ENCODE measurements at regions not wholly inside any gene's neighbourhood (a gene's known extent, or its start where the extent isn't known, plus 50 kb on each side); places are given as distances from the start of the nearest gene placed in this dataset.
"Not testable (repeated sequence)": the region's sequence is repeated elsewhere in the genome, so short reads cannot be mapped to it uniquely, and the experiment has no call there.

DNA sequence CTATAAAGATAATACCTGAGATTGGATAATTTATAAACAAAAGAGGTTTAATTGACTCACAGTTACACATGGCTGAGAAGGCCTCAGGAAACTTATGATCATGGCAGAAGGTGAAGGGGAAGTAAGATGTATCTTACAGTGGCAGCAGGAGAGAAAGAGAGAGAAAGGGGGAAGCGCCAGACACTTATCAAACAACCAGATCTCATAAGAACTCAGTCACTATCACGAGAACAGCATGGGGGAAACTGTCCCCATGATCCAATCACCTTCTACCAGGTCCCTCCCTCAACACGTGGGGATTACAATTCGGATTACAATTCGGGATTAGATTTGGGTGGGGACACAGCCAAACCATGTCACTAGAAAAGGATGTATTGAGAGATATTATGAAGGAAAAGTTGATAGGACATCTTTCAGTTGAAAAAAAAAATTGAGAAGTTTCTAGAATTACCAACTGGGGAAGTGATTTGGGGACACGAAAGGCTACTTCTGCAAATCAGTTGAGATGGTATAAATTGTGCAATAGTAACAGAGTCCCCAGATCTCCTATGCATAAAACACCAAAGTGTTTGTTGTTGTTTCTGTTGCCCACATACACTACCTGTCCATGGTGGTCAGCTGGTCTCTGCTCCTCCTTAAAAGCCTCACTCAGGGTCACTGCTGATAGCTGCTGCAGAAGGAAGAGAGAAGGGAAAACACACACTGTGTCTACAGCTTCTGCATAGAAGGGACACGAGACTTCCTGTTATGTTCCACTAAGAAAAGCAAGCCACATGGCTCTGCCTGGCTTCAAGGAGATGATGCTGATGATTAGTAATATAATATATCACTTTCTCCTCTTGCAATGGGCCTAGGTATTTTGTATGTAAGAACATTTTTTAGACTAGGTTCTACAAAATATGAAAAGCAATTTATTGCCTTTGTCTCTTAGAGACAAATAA is 465.5 kb downstream of the PDZRN4 start:
- DNase-seq (ENCODE audit: insufficient read length, low spot score): no peak
- no peak for FAIRE-seq
- TF ChIP-seq POLR2A (IDR thresholded peaks at IDR 0.05; ENCODE audit: low read depth, low read length): no peak

DNA sequence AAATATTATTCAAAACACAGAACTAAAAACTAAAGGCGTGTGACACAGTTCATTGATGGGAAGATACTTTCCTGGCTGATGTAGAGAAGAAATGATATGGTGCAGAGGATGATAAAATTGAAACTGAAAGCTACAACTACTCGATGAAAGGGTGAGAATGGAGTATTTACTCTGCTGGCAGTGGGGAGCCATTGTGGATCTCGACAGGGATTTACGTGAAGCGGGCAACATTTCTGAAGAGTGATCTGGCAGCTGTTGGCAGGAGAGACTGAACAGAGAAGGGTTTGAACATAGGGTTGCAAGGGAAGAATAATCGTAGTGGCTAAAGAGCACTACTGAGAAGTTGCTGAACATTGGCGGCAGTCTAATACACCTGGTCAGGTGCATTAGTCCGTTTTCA is 464.9 kb downstream of the PDZRN4 start:
- no peak for TF ChIP-seq POLR2A (IDR thresholded peaks at IDR 0.05; ENCODE audit: low read depth, low read length)
- FAIRE-seq (no peak), DNase-seq (ENCODE audit: insufficient read length, low spot score) (no peak)

GRCh38 chr12:41645624-41646023 is 457.5 kb downstream of the PDZRN4 start:
- no peak for FAIRE-seq
- no peak for TF ChIP-seq POLR2A (IDR thresholded peaks at IDR 0.05; ENCODE audit: low read depth, low read length)
- no peak for DNase-seq (ENCODE audit: insufficient read length, low spot score)

DNA sequence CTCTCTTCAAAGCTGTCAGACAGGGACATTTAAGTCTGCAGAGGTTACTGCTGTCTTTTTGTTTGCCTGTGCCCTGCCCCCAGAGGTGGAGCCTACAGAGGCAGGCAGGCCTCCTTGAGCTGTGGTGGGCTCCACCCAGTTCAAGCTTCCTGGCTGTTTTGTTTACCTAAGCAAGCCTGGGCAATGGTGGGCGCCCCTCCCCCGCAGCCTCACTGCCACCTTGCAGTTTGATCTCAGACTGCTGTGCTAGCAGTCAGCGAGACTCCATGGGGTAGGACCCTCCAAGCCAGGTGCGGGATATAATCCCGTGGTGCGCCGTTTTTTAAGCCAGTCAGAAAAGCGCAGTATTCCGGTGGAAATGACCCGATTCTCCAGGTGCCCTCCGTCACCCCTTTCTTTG is 454.7 kb downstream of the PDZRN4 start:
- DNase-seq (ENCODE audit: insufficient read length, low spot score): not testable (repeated sequence)

GRCh38 chr12:41636653-41637052 is 448.5 kb downstream of the PDZRN4 start:
- no peak for DNase-seq (ENCODE audit: insufficient read length, low spot score)
- no peak for FAIRE-seq
- no peak for TF ChIP-seq POLR2A (IDR thresholded peaks at IDR 0.05; ENCODE audit: low read depth, low read length)

More for the DNA sequence above, 454.7 kb downstream of the PDZRN4 start:
- FAIRE-seq: not testable (repeated sequence)

- no peak for DNase-seq (ENCODE audit: insufficient read length, low spot score)
- no peak for TF ChIP-seq POLR2A (IDR thresholded peaks at IDR 0.05; ENCODE audit: low read depth, low read length)
- no peak for FAIRE-seq
Observed at GRCh38 chr12:41635626-41636364, 447.7 kb downstream of the PDZRN4 start.

DNA sequence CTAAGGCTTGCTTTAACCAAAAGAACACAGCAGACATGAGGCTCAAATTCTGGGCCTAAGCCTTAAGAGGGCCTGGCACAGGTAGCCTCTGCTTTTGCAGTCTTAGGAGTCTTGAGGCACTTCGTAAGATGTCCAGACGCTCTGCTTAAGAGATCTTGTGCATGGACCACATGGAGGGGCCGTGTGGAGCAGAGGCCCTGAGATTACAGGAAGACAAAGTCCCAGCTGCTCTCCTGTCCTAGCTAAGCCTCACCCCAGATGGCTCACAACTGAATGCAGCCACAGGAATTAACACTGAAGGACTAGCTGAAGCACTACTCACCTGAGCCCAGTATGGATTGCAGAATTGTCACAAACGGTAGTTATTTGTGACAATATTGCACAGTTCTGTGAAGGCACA is 446.0 kb downstream of the PDZRN4 start:
- DNase-seq (ENCODE audit: insufficient read length, low spot score) (no peak), FAIRE-seq (no peak)
- no peak for TF ChIP-seq POLR2A (IDR thresholded peaks at IDR 0.05; ENCODE audit: low read depth, low read length)

DNA sequence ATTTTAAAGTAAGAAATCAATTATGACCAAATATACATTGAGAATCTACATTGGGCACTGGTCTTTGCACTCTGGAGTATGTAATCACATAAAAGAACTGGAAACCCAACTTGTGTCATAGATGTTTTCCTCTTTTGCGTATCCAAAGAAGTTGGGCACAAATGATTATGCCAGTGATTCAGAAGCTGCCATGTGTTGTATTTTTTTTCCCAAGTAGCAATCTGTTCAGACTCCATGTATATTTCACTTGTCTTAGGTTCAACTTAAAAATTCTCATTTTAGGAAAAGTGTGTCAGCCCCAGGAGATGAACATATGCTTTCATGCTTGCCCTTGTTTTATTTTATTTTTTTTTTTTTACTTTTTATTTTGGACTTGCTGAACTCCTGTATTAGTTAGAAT is 441.5 kb downstream of the PDZRN4 start:
- DNase-seq (ENCODE audit: insufficient read length, low spot score): no peak
- FAIRE-seq: no peak
- TF ChIP-seq POLR2A (IDR thresholded peaks at IDR 0.05; ENCODE audit: low read depth, low read length): no peak

- TF ChIP-seq POLR2A (IDR thresholded peaks at IDR 0.05; ENCODE audit: low read depth, low read length): no peak
- FAIRE-seq (no peak), DNase-seq (ENCODE audit: insufficient read length, low spot score) (no peak)
Observed at GRCh38 chr12:41627476-41627875, 439.4 kb downstream of the PDZRN4 start.

- TF ChIP-seq POLR2A (IDR thresholded peaks at IDR 0.05; ENCODE audit: low read depth, low read length): no peak
- FAIRE-seq: no peak
- DNase-seq (ENCODE audit: insufficient read length, low spot score): no peak
Observed at GRCh38 chr12:41624571-41624970, 436.5 kb downstream of the PDZRN4 start.
